Thoracic aorta (tissue), 2 donors: ENCODE measurements at regions not wholly inside any gene's neighbourhood (a gene's known extent, or its start where the extent isn't known, plus 50 kb on each side); places are given as distances from the start of the nearest gene placed in this dataset.

Source experiments
- ATAC-seq: fragments of 150-250 bp; one replicate; pipeline ENCODE4 v1.8.0; 2017; ENCODE audit warnings: low read depth; ENCODE audit not compliant: insufficient number of reproducible peaks, low FRiP score
- DNase-seq: peaks from one replicate; pipeline ENCODE4 v3.0.0-alpha.2; 2020; ENCODE audit warnings: low spot score
- H3K27ac ChIP-seq, 2 donors: fragments of 200-600 bp; sonication (generic); 1 replicate in 1 of 2; 2 replicates in 1 of 2; pipeline ENCODE4 v1.5.1; 2016; ENCODE audit warnings: mild to moderate bottlenecking in 2 of 2, moderate library complexity in 2 of 2
- H3K27me3 ChIP-seq: fragments of 200-600 bp; sonication (generic); replicated peaks from 2 replicates; pipeline ENCODE4 v1.6.0; 2016; ENCODE audit warnings: mild to moderate bottlenecking; ENCODE audit not compliant: insufficient read depth
- H3K36me3 ChIP-seq: fragments of 200-600 bp; sonication (generic); one replicate; pipeline ENCODE4 v1.5.1; 2016
- H3K4me1 ChIP-seq, 2 donors: fragments of 200-600 bp; sonication (generic); 1 replicate in 1 of 2; 2 replicates in 1 of 2; pipeline versions ENCODE4 v1.5.1 to v1.6.0; 2016; ENCODE audit warnings: low read depth in 2 of 2, mild to moderate bottlenecking in 1 of 2; ENCODE audit not compliant: control insufficient read depth in 1 of 2
- H3K4me3 ChIP-seq: fragments of 200-600 bp; sonication (generic); 2 replicates; pipeline ENCODE4 v1.5.1; 2016; ENCODE audit warnings: mild to moderate bottlenecking
- H3K9me3 ChIP-seq: fragments of 200-600 bp; sonication (generic); 2 replicates; pipeline ENCODE4 v1.5.1; 2016
- CTCF ChIP-seq: fragments of 200-600 bp; sonication (generic); IDR thresholded peaks from one replicate; pipeline ENCODE4 v1.5.1; 2019; ENCODE audit warnings: antibody characterized with exemption

GRCh38 chr9:89838621-89839020 lies 233.8 kb downstream of the GADD45G start:
- no peak for TF ChIP-seq CTCF
- Histone ChIP-seq H3K27ac (no peak overlapping the region), H3K9me3 (no peaks in the 10 kb centered on the region), H3K27me3 (no peaks in the 10 kb centered on the region), H3K4me3 (no peak overlapping the region), H3K4me1 (peaks cover 0 to 6% of the 10 kb centered on the region in 2 donors), H3K36me3 (no peaks in the 10 kb centered on the region)
- ATAC-seq (no peak), DNase-seq (no peak)

GRCh38 chr9:89839449-89839848 lies 234.6 kb downstream of the GADD45G start:
- Histone ChIP-seq H3K36me3 (no peaks in the 10 kb centered on the region), H3K27ac (no peak overlapping the region), H3K27me3 (no peaks in the 10 kb centered on the region), H3K9me3 (no peaks in the 10 kb centered on the region), H3K4me3 (no peak overlapping the region), H3K4me1 (peaks cover 0 to 6% of the 10 kb centered on the region in 2 donors)
- ATAC-seq (no peak), DNase-seq (no peak)
- TF ChIP-seq CTCF, result no peak

- H3K4me3 ChIP-seq, result no peak overlapping the region
These were observed 235.1 kb downstream of the GADD45G start for GRCh38 chr9:89839952-89840351.

GRCh38 chr9:89841456-89841855 lies 236.6 kb downstream of the GADD45G start:
- DNase-seq, result no peak
- Histone ChIP-seq H3K36me3 (no peaks in the 10 kb centered on the region), H3K9me3 (no peaks in the 10 kb centered on the region), H3K4me3 (no peak overlapping the region), H3K27ac (no peak overlapping the region), H3K27me3 (no peaks in the 10 kb centered on the region), H3K4me1 (peaks cover 0 to 6% of the 10 kb centered on the region in 2 donors)
- TF ChIP-seq CTCF, result no peak
- no peak for ATAC-seq

More at GRCh38 chr9:89839952-89840351, 235.1 kb downstream of the GADD45G start:
- H3K27me3 ChIP-seq, result no peaks in the 10 kb centered on the region
- no peak for ATAC-seq
- H3K36me3 ChIP-seq, result no peaks in the 10 kb centered on the region
- peaks cover 0 to 6% of the 10 kb centered on the region in 2 donors for H3K4me1 ChIP-seq
- no peak for TF ChIP-seq CTCF
- DNase-seq, result no peak
- no peak overlapping the region for H3K27ac ChIP-seq
- H3K9me3 ChIP-seq, result no peaks in the 10 kb centered on the region

GRCh38 chr9:89842267-89842768 lies 237.5 kb downstream of the GADD45G start:
- no peak overlapping the region for H3K27ac ChIP-seq
- no peaks in the 10 kb centered on the region for H3K9me3 ChIP-seq
- peaks cover 0 to 6% of the 10 kb centered on the region in 2 donors for H3K4me1 ChIP-seq
- H3K4me3 ChIP-seq, result no peak overlapping the region
- ATAC-seq (no peak), DNase-seq (no peak)
- no peak for TF ChIP-seq CTCF
- H3K36me3 ChIP-seq, result no peaks in the 10 kb centered on the region
- no peaks in the 10 kb centered on the region for H3K27me3 ChIP-seq
